HG03039 (cell line): ENCODE measurements at regions not wholly inside any gene's neighbourhood (a gene's known extent, or its start where the extent isn't known, plus 50 kb on each side); places are given as distances from the start of the nearest gene placed in this dataset.

Experiments used
- ATAC-seq: cut with Tn5 transposase; IDR thresholded peaks from one replicate; pipeline ENCODE4 v1.9.1; 2021; ENCODE audit warnings: mild to moderate bottlenecking, moderate library complexity; ENCODE audit not compliant: unreplicated experiment

- ATAC-seq: no peak
These were observed 144.4 kb downstream of the RMI1 start for GRCh38 chr9:84125046-84125445.

- ATAC-seq: no peak
These were observed 148.9 kb downstream of the RMI1 start for GRCh38 chr9:84129529-84129928.

GRCh38 chr9:84136119-84136868, 155.7 kb downstream of the RMI1 start:
- no peak for ATAC-seq

- ATAC-seq: no peak
These were observed 157.4 kb downstream of the RMI1 start for GRCh38 chr9:84137968-84138367.

- ATAC-seq: no peak
These were observed 157.9 kb downstream of the RMI1 start for GRCh38 chr9:84138541-84138940.

GRCh38 chr9:84139296-84140070, 158.9 kb downstream of the RMI1 start:
- ATAC-seq: no peak

- no peak for ATAC-seq
These were observed 160.0 kb downstream of the RMI1 start for GRCh38 chr9:84140535-84141101.

GRCh38 chr9:84141741-84142370, 161.3 kb downstream of the RMI1 start:
- ATAC-seq: no peak

GRCh38 chr9:84145031-84145430, 164.4 kb downstream of the RMI1 start:
- ATAC-seq: no peak

GRCh38 chr9:84145780-84146179, 165.2 kb downstream of the RMI1 start:
- ATAC-seq: no peak

GRCh38 chr9:84146893-84147710, 166.5 kb downstream of the RMI1 start:
- no peak for ATAC-seq

- ATAC-seq: no peak
These were observed 170.6 kb downstream of the RMI1 start for GRCh38 chr9:84151236-84151635.

- no peak for ATAC-seq
These were observed 171.0 kb downstream of the RMI1 start for GRCh38 chr9:84151640-84152039.

- ATAC-seq: no peak
These were observed 171.6 kb downstream of the RMI1 start for GRCh38 chr9:84152204-84152603.

- no peak for ATAC-seq
These were observed 173.3 kb downstream of the RMI1 start for GRCh38 chr9:84153885-84154284.

- no peak for ATAC-seq
These were observed 173.7 kb downstream of the RMI1 start for GRCh38 chr9:84154320-84154719.

GRCh38 chr9:84163052-84163650, 177.4 kb downstream of the SLC28A3 start:
- no peak for ATAC-seq

- ATAC-seq: no peak
These were observed 173.7 kb downstream of the SLC28A3 start for GRCh38 chr9:84166891-84167290.

GRCh38 chr9:84169240-84169639, 171.3 kb downstream of the SLC28A3 start:
- ATAC-seq: no peak

- no peak for ATAC-seq
These were observed 169.9 kb downstream of the SLC28A3 start for GRCh38 chr9:84170521-84171141.
